SK-N-SH (cell line): ENCODE measurements at regions not wholly inside any gene's neighbourhood (a gene's known extent, or its start where the extent isn't known, plus 50 kb on each side); places are given as distances from the start of the nearest gene placed in this dataset.
A peak's percentile ranks its signal among the peaks of the same experiment; 100 is the strongest.

Source experiments
- CHD2 ChIP-seq: fragments of 150-350 bp; IDR thresholded peaks from 2 replicates; pipeline ENCODE4 v1.6.1; 2018; ENCODE audit warnings: low read length; ENCODE audit not compliant: partially characterized antibody
- CTCF ChIP-seq: fragments of 200-600 bp; sonication (generic); IDR thresholded peaks from 2 replicates; pipeline ENCODE4 v1.6.1; 2017; ENCODE audit warnings: antibody characterized with exemption, mild to moderate bottlenecking, moderate library complexity
- EP300 ChIP-seq, 2 experiments: IDR thresholded peaks; 2 replicates each; pipeline versions ENCODE4 v1.4.0 to v1.6.1; 2012; ENCODE audit warnings: borderline replicate concordance in 1 of 2, low read depth in 1 of 2, low read length in 1 of 2
- EZH2phosphoT487 ChIP-seq: fragments of 200-600 bp; sonication (generic); IDR thresholded peaks from 2 replicates; pipeline ENCODE4 v1.6.1; 2017; ENCODE audit warnings: low read depth, mixed run types, mild to moderate bottlenecking, antibody characterized with exemption, moderate library complexity, borderline replicate concordance
- RFX5 ChIP-seq: IDR thresholded peaks from 2 replicates; pipeline ENCODE4 v1.6.1; 2012; ENCODE audit warnings: mild to moderate bottlenecking, improper control_type of control experiment, low read length
- RXRA ChIP-seq: IDR thresholded peaks from 2 replicates; pipeline ENCODE4 v1.4.0; 2012; ENCODE audit warnings: low read depth, mild to moderate bottlenecking, borderline replicate concordance
- TAF1 ChIP-seq: IDR thresholded peaks from 2 replicates; pipeline ENCODE4 v1.6.1; 2012; ENCODE audit warnings: low read depth, mild to moderate bottlenecking, low read length, moderate library complexity, borderline replicate concordance

- TF ChIP-seq CTCF (peak; percentile 55), RXRA (no peak), EZH2phosphoT487 (no peak), CHD2 (no peak), RFX5 (no peak), EP300 (IDR thresholded peaks at IDR 0.05; ENCODE audit: borderline replicate concordance in 1 of 2, low read depth in 1 of 2, low read length in 1 of 2) (no peak), TAF1 (no peak)
Observed at GRCh38 chr4:176964116-176964691, 171.5 kb upstream of the VEGFC start.
